ENCODE measurements at regions not wholly inside any gene's neighbourhood (a gene's known extent, or its start where the extent isn't known, plus 50 kb on each side); places are given as distances from the start of the nearest gene placed in this dataset.

GRCh38 chr11:69977951-69978350, 100.2 kb upstream of the ANO1 start:
- DNase-seq: no peak

GRCh38 chr11:69978841-69979614, 99.1 kb upstream of the ANO1 start:
- DNase-seq: no peak

- DNase-seq: no peak
These were observed 98.5 kb upstream of the ANO1 start for GRCh38 chr11:69979632-69980031.

- no peak for DNase-seq
These were observed 96.9 kb upstream of the ANO1 start for GRCh38 chr11:69981119-69981784.

- no peak for DNase-seq
These were observed 95.2 kb upstream of the ANO1 start for GRCh38 chr11:69982690-69983570.

GRCh38 chr11:69983571-69983877, 94.6 kb upstream of the ANO1 start:
- no peak for DNase-seq

- DNase-seq: no peak
These were observed 94.1 kb upstream of the ANO1 start for GRCh38 chr11:69983897-69984438.

- no peak for DNase-seq
These were observed 93.5 kb upstream of the ANO1 start for GRCh38 chr11:69984457-69985261.

- no peak for DNase-seq
These were observed 92.8 kb upstream of the ANO1 start for GRCh38 chr11:69985331-69985640.

GRCh38 chr11:69985641-69986439, 92.3 kb upstream of the ANO1 start:
- no peak for DNase-seq

- DNase-seq: no peak
These were observed 91.7 kb upstream of the ANO1 start for GRCh38 chr11:69986440-69986787.

GRCh38 chr11:69986830-69987229, 91.3 kb upstream of the ANO1 start:
- DNase-seq: no peak

- no peak for DNase-seq
These were observed 86.1 kb upstream of the ANO1 start for GRCh38 chr11:69992026-69992425.

GRCh38 chr11:69992943-69993694, 85.0 kb upstream of the ANO1 start:
- DNase-seq: no peak

- no peak for DNase-seq
These were observed 83.3 kb upstream of the ANO1 start for GRCh38 chr11:69994810-69995209.

- no peak for DNase-seq
These were observed 82.4 kb upstream of the ANO1 start for GRCh38 chr11:69995697-69996096.

GRCh38 chr11:69996451-69996850, 81.7 kb upstream of the ANO1 start:
- DNase-seq: no peak

GRCh38 chr11:69997352-69997751, 80.8 kb upstream of the ANO1 start:
- DNase-seq: no peak

- no peak for DNase-seq
These were observed 78.4 kb upstream of the ANO1 start for GRCh38 chr11:69999721-70000120.

GRCh38 chr11:70000228-70000627, 77.9 kb upstream of the ANO1 start:
- DNase-seq: no peak

- no peak for DNase-seq
These were observed 76.9 kb upstream of the ANO1 start for GRCh38 chr11:70001246-70001645.

Measured in NCI-H1105 treated with DMSO at 0.1 percent for 48 hours (cell line).